GM12878 (cell line): ENCODE measurements at regions not wholly inside any gene's neighbourhood (a gene's known extent, or its start where the extent isn't known, plus 50 kb on each side); places are given as distances from the start of the nearest gene placed in this dataset.

ENCODE experiments used
- ATAC-seq: fragments of 200-7000 bp; cut with Tn5 transposase; 3 replicates; pipeline ENCODE4 v1.9.1; 2020; ENCODE audit warnings: mild to moderate bottlenecking, moderate library complexity
- BruUV-seq: library from RNA; stranded (reverse); fragments of 400-500 nt; replicated peaks from 2 replicates; lab custom pipeline; 2021; lab: Mats Ljungman, UMichigan
- CTCF ChIA-PET: fragments of 300-600 bp; sonication (Branson Sonifier 250); formaldehyde crosslinking; extraction: SDS; loops from one replicate; lab custom pipeline; 2021; ENCODE audit warnings: inconsistent platforms; lab: Yijun Ruan, JAX
- POLR2A ChIA-PET: fragments of 350-600 bp; formaldehyde crosslinking; extraction: SDS; loops from one replicate; lab custom pipeline; 2021; ENCODE audit warnings: inconsistent platforms; lab: Charles Lee
- RAD21 ChIA-PET: fragments of 300-600 bp; sonication (Branson Sonifier 250); formaldehyde crosslinking; loops from one replicate; lab custom pipeline; 2023; ENCODE audit warnings: antibody characterized with exemption; ENCODE audit not compliant: unreplicated experiment; lab: Charles Lee
- SMC1A ChIA-PET: fragments of 300-600 bp; sonication (Branson Sonifier 250); formaldehyde crosslinking; loops from one replicate; lab custom pipeline; 2023; ENCODE audit not compliant: unreplicated experiment, uncharacterized antibody; lab: Charles Lee
- DNase-seq: peaks from one replicate; pipeline ENCODE4 v3.0.0-alpha.2; 2011; ENCODE audit warnings: low read depth, low spot score
- FAIRE-seq: peaks from 3 replicates; lab custom pipeline; 2011; peaks lifted over from hg19 to GRCh38; lab: Jason Lieb, UNC
- H2AFZ ChIP-seq: 2 replicates; pipeline ENCODE4 v1.6.0; 2011; ENCODE audit warnings: low read depth, low read length, control low read depth; ENCODE audit not compliant: control insufficient read depth
- H3K27ac ChIP-seq: 2 replicates; pipeline ENCODE4 v1.5.1; 2011; ENCODE audit warnings: control low read depth; ENCODE audit not compliant: control insufficient read depth, insufficient read depth
- H3K27me3 ChIP-seq, 2 experiments: replicated peaks in 1 of 2; 2 replicates each; pipeline versions ENCODE4 v1.6.0 to v1.6.1; 2011; ENCODE audit warnings: low read length in 1 of 2; ENCODE audit not compliant: control insufficient read depth in 2 of 2, insufficient read depth in 2 of 2
- H3K36me3 ChIP-seq, 2 experiments: 2 replicates each; pipeline ENCODE4 v1.5.1; 2011; ENCODE audit warnings: low read length in 1 of 2; ENCODE audit not compliant: control insufficient read depth in 2 of 2, insufficient read depth in 2 of 2
- H3K4me1 ChIP-seq: 2 replicates; pipeline ENCODE4 v1.6.1; 2011; ENCODE audit warnings: mild to moderate bottlenecking, low read length, moderate library complexity, mixed read lengths; ENCODE audit not compliant: control insufficient read depth, insufficient read depth
- H3K4me2 ChIP-seq: 2 replicates; pipeline ENCODE4 v1.6.0; 2011; ENCODE audit warnings: control low read depth; ENCODE audit not compliant: control insufficient read depth, insufficient read depth
- H3K4me3 ChIP-seq: fragments of 200-600 bp; sonication (generic); 2 replicates; pipeline ENCODE4 v1.5.1; 2016
- H3K79me2 ChIP-seq: 2 replicates; pipeline ENCODE4 v1.6.0; 2011; ENCODE audit warnings: low read length; ENCODE audit not compliant: control insufficient read depth, insufficient read depth
- H3K9ac ChIP-seq: 2 replicates; pipeline ENCODE4 v1.8.0; 2011; ENCODE audit warnings: low read length, control low read depth, mixed read lengths; ENCODE audit not compliant: control insufficient read depth, insufficient read depth
- H3K9me3 ChIP-seq: replicated peaks from 3 replicates; pipeline ENCODE4 v1.5.1; 2011; ENCODE audit warnings: mild to moderate bottlenecking, low read length; ENCODE audit not compliant: control insufficient read depth, insufficient read depth
- H4K20me1 ChIP-seq: 2 replicates; pipeline ENCODE4 v1.6.0; 2011; ENCODE audit not compliant: control insufficient read depth, insufficient read depth
- BCL3 ChIP-seq: IDR thresholded peaks from 2 replicates; pipeline ENCODE4 v1.6.1; 2011; ENCODE audit warnings: borderline replicate concordance, low read depth, mild to moderate bottlenecking, moderate library complexity, low read length; ENCODE audit not compliant: insufficient read depth, poor library complexity, severe bottlenecking
- BMI1 ChIP-seq: fragments of 450-650 bp; IDR thresholded peaks from 2 replicates; pipeline ENCODE4 v1.6.1; 2016; ENCODE audit warnings: mild to moderate bottlenecking, moderate library complexity, borderline replicate concordance
- CUX1 ChIP-seq: IDR thresholded peaks from 2 replicates; pipeline ENCODE4 v1.6.1; 2012; ENCODE audit warnings: improper control_type of control experiment, low read depth, low read length; ENCODE audit not compliant: insufficient replicate concordance
- HCFC1 ChIP-seq: fragments of 150-350 bp; IDR thresholded peaks from 2 replicates; pipeline ENCODE4 v1.6.1; 2014; ENCODE audit warnings: low read length
- MEF2A ChIP-seq: IDR thresholded peaks from 2 replicates; pipeline ENCODE4 v1.6.1; 2011; ENCODE audit warnings: low read depth, mild to moderate bottlenecking, low read length, moderate library complexity; ENCODE audit not compliant: insufficient read depth
- NBN ChIP-seq: fragments of 450-650 bp; IDR thresholded peaks from 2 replicates; pipeline ENCODE4 v1.6.1; 2016
- NFYA ChIP-seq: IDR thresholded peaks from 2 replicates; pipeline ENCODE4 v1.6.1; 2011; ENCODE audit warnings: low read depth, mild to moderate bottlenecking, low read length, improper control_type of control experiment, borderline replicate concordance
- POU2F2 ChIP-seq: IDR thresholded peaks from 3 replicates; pipeline ENCODE4 v1.6.1; 2011; ENCODE audit warnings: low read depth, mild to moderate bottlenecking, low read length, borderline replicate concordance
- TAF1 ChIP-seq: IDR thresholded peaks from 2 replicates; pipeline ENCODE4 v1.6.1; 2011; ENCODE audit warnings: mild to moderate bottlenecking, low read depth, low read length, borderline replicate concordance
- USF1 ChIP-seq: IDR thresholded peaks from 2 replicates; pipeline ENCODE4 v1.6.1; 2011; ENCODE audit warnings: borderline replicate concordance, low read depth, mild to moderate bottlenecking, moderate library complexity, mixed read lengths, low read length; ENCODE audit not compliant: insufficient read depth; ENCODE audit errors: extremely low read length
- WRNIP1 ChIP-seq: IDR thresholded peaks from 2 replicates; pipeline ENCODE4 v1.6.1; 2011; ENCODE audit warnings: low read depth, low read length, improper control_type of control experiment, borderline replicate concordance
- ZBTB40 ChIP-seq: fragments of 450-650 bp; IDR thresholded peaks from 2 replicates; pipeline ENCODE4 v1.6.1; 2016; ENCODE audit warnings: mild to moderate bottlenecking, moderate library complexity, borderline replicate concordance
- ZNF207 ChIP-seq: fragments of 450-650 bp; IDR thresholded peaks from 2 replicates; pipeline ENCODE4 v1.6.1; 2014; ENCODE audit warnings: antibody characterized with exemption, mild to moderate bottlenecking, borderline replicate concordance
- WGBS: methylation state at CpG from one replicate; pipeline ENCODE4 v1.1.6; 2016; ENCODE audit warnings: low lambda C conversion rate; ENCODE audit not compliant: insufficient replicate concordance, insufficient coverage; ENCODE audit errors: missing lambda C conversion rate; 5-methylcytosine and 5-hydroxymethylcytosine counted together
- in situ Hi-C: fragments of 300-500 bp; cut with MboI; formaldehyde crosslinking; loops from 9 replicates; pipeline ENCODE4 v1.14.3; 2018; ENCODE audit warnings: mixed read lengths
- intact Hi-C: fragments of 100-400 bp; cut with micrococcal nuclease; formaldehyde crosslinking; loops from one replicate; pipeline ENCODE4 v1.14.2; 2022; ENCODE audit not compliant: unreplicated experiment

GRCh38 chr6:86615299-86615698 lies 322.0 kb upstream of the HTR1E start:
- ChIA-PET CTCF (no interaction called here), SMC1A (interaction anchor here (0.6 kb wide), 1 partner anchor 144 kb away, joined by 3 read pairs; no protein-coding TSS in a partner anchor), RAD21 (no interaction called here), POLR2A (no interaction called here)
- in situ Hi-C loops = no loop called here
- no peaks in the 10 kb centered on the region for H4K20me1 ChIP-seq
- no peak overlapping the region for H3K4me3 ChIP-seq
- no peaks in the 10 kb centered on the region for H3K4me1 ChIP-seq
- ATAC-seq (no peak), FAIRE-seq (no peak), DNase-seq (no peak)
- H3K79me2 ChIP-seq = no peaks in the 10 kb centered on the region
- intact Hi-C loops = no loop called here
- H3K9ac ChIP-seq = no peak overlapping the region
- no peak overlapping the region for H2AFZ ChIP-seq
- no peaks in the 10 kb centered on the region for H3K36me3 ChIP-seq
- H3K4me2 ChIP-seq = no peak overlapping the region
- BruUV-seq = no TSS peak
- no peak overlapping the region for H3K27ac ChIP-seq
- H3K27me3 ChIP-seq = no peaks in the 10 kb centered on the region
- WGBS = 0% methylated on average over 1 of the region's 1 CpG
- no peaks in the 10 kb centered on the region for H3K9me3 ChIP-seq
- TF ChIP-seq HCFC1 (no peak), CUX1 (no peak), NBN (no peak), BMI1 (no peak), TAF1 (no peak), ZNF207 (no peak), NFYA (no peak), BCL3 (no peak), POU2F2 (no peak), WRNIP1 (no peak), ZBTB40 (no peak), USF1 (no peak), MEF2A (no peak)
